Tibial nerve (tissue), 4 donors: ENCODE measurements at regions not wholly inside any gene's neighbourhood (a gene's known extent, or its start where the extent isn't known, plus 50 kb on each side); places are given as distances from the start of the nearest gene placed in this dataset.
"Not testable (repeated sequence)": the region's sequence is repeated elsewhere in the genome, so short reads cannot be mapped to it uniquely, and the experiment has no call there.

Source experiments
- DNase-seq, 2 donors: peaks; one replicate each; pipeline ENCODE4 v3.0.0-alpha.2; 2019; ENCODE audit warnings: low spot score in 2 of 2
- H3K27ac ChIP-seq, 4 donors: fragments of 200-600 bp; sonication (generic) in 3 of 4; one replicate each; pipeline ENCODE4 v1.5.1; 2017 to 2019; ENCODE audit warnings: mild to moderate bottlenecking in 1 of 4
- H3K27me3 ChIP-seq, 2 donors: fragments of 200-600 bp; sonication (generic) in 1 of 2; one replicate each; pipeline versions ENCODE4 v1.5.1 to v1.6.0; 2017 to 2019
- H3K36me3 ChIP-seq, 3 donors: fragments of 200-600 bp; sonication (generic); one replicate each; pipeline ENCODE4 v1.5.1; 2018 to 2019
- H3K4me1 ChIP-seq, 4 donors: fragments of 200-600 bp; sonication (generic) in 3 of 4; one replicate each; pipeline ENCODE4 v1.5.1; 2017 to 2019
- H3K4me3 ChIP-seq, 4 donors: fragments of 200-600 bp; sonication (generic) in 3 of 4; one replicate each; pipeline ENCODE4 v1.5.1; 2017 to 2019; ENCODE audit warnings: mild to moderate bottlenecking in 1 of 4, moderate library complexity in 1 of 4
- H3K9me3 ChIP-seq, 4 donors: fragments of 200-600 bp; sonication (generic) in 3 of 4; one replicate each; pipeline ENCODE4 v1.5.1; 2017 to 2019
- EP300 ChIP-seq, 2 donors: sonication (generic); formaldehyde crosslinking; IDR thresholded peaks; one replicate each; pipeline ENCODE4 v1.6.1; 2017; ENCODE audit warnings: antibody characterized with exemption in 2 of 2, mild to moderate bottlenecking in 1 of 2
- POLR2A ChIP-seq, 2 donors: fragments of 450-650 bp; IDR thresholded peaks; one replicate each; pipeline ENCODE4 v1.6.1; 2017; ENCODE audit warnings: antibody characterized with exemption in 2 of 2, mild to moderate bottlenecking in 2 of 2, moderate library complexity in 2 of 2
- WGBS, 2 donors: methylation state at CpG; one replicate each; pipeline ENCODE4 v1.1.5; 2018; 5-methylcytosine and 5-hydroxymethylcytosine counted together
- TF ChIP-seq, protein P1 (sequence below), 5 experiments: fragments of 200-600 bp in 3 of 5; fragments of 450-650 bp in 2 of 5; sonication (generic) in 3 of 5; IDR thresholded peaks; one replicate each; pipeline ENCODE4 v1.5.1; 2016 to 2019; ENCODE audit warnings: antibody characterized with exemption in 5 of 5, mild to moderate bottlenecking in 3 of 5, moderate library complexity in 2 of 5

DNA sequence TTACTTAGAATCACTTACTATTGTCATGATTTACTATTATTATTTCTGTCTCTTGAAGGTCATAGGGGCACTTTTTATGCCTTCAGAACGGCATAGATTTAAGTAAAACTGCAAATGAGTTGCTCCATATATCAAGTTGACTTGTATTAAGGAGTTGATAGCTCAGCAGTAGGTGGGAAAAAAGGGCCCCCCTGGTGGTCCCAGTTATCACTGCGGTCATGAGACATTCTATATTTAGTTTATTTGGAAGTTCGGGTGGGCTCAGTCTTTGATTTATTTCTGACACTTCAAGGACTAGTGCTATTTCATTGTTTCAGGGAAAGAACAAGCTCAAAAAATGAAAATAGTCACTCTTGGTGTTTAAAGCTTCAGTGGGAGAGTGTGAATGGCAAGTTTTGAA is 159.3 kb downstream of the SLC24A2 start:
- no peaks in the 10 kb centered on the region for H3K27me3 ChIP-seq
- no peak overlapping the region for H3K4me3 ChIP-seq
- 19% methylated on average over 3 of the region's 3 CpGs for WGBS, 2 donors
- no peaks in the 10 kb centered on the region for H3K36me3 ChIP-seq
- H3K9me3 ChIP-seq: no peaks in the 10 kb centered on the region
- DNase-seq: no peak
- H3K4me1 ChIP-seq: no peaks in the 10 kb centered on the region
- TF ChIP-seq EP300 (IDR thresholded peaks at IDR 0.05) (no peak), POLR2A (IDR thresholded peaks at IDR 0.05) (no peak)
- TF ChIP-seq, protein P1, sequence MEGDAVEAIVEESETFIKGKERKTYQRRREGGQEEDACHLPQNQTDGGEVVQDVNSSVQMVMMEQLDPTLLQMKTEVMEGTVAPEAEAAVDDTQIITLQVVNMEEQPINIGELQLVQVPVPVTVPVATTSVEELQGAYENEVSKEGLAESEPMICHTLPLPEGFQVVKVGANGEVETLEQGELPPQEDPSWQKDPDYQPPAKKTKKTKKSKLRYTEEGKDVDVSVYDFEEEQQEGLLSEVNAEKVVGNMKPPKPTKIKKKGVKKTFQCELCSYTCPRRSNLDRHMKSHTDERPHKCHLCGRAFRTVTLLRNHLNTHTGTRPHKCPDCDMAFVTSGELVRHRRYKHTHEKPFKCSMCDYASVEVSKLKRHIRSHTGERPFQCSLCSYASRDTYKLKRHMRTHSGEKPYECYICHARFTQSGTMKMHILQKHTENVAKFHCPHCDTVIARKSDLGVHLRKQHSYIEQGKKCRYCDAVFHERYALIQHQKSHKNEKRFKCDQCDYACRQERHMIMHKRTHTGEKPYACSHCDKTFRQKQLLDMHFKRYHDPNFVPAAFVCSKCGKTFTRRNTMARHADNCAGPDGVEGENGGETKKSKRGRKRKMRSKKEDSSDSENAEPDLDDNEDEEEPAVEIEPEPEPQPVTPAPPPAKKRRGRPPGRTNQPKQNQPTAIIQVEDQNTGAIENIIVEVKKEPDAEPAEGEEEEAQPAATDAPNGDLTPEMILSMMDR (IDR thresholded peaks at IDR 0.05): no peak
- no peak overlapping the region for H3K27ac ChIP-seq

DNA sequence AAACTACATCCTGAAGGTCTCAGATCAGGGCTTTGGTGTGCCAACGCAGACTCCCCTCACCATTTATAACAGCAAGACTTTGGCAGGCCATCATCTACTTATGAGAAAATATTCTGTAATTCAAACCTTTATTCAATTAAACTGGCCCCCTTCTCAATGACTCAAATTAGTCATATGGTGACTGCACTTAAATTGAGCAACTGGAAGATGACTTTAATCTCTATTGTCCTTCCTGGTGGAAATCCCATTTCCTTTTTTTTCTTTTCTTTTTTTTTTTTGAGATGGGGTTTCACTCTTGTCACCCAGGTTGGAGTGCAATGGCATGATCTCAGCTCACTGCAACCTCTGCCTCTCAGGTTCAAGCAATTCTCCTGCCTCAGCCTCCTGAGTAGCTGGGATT is 163.4 kb downstream of the SLC24A2 start:
- 87 to 91% methylated on average over 1 of the region's 1 CpG for WGBS, 2 donors
- H3K4me1 ChIP-seq, H3K27me3 ChIP-seq, H3K27ac ChIP-seq, DNase-seq, H3K36me3 ChIP-seq, H3K4me3 ChIP-seq, H3K9me3 ChIP-seq: not testable (repeated sequence)

DNA sequence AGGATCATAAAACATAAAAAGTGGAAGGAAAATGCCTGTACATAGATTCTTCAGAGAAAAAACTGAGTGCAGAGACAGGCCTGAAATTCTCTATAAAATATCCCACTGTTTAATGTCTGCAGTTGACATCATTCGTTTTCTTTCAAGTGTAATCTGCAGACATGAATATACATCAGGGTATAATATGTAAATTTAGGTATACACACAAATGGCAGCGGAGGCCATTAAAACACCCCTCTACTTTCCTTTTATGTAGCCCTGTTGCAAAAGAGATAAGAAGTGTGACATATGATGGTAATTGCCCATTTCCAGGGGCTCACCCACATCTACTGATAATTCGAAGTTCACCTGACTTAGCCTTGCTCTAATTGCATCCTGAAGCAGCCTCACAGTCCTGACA is 164.3 kb downstream of the SLC24A2 start:
- Histone ChIP-seq H3K4me3 (no peak overlapping the region), H3K27me3 (no peaks in the 10 kb centered on the region), H3K36me3 (no peaks in the 10 kb centered on the region), H3K27ac (no peak overlapping the region), H3K9me3 (no peaks in the 10 kb centered on the region), H3K4me1 (no peaks in the 10 kb centered on the region)
- WGBS, 2 donors: 61 to 71% methylated on average over 3 of the region's 3 CpGs
- DNase-seq: no peak
- TF ChIP-seq, protein P1 (IDR thresholded peaks at IDR 0.05): no peak
- no peak for TF ChIP-seq EP300 (IDR thresholded peaks at IDR 0.05)
- TF ChIP-seq POLR2A (IDR thresholded peaks at IDR 0.05): no peak

DNA sequence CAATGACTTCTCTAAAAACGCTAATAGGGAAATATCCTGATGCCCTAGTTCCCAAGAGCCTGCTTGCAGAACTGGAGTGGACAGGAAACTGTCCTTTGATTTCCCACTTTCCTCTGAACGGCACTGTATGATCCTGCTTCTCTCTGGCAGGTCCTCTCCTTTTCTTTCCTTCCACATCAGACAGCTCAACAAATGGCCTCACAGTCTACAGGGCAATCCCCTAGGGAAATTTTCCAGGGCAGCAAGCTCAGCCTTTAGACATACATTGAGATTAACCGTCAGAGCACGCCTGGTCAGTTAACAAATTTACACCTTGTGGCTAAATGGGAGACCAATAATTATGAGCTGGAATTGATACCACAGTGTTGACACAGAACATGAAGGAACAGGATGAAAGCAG is 164.9 kb downstream of the SLC24A2 start:
- Histone ChIP-seq H3K36me3 (no peaks in the 10 kb centered on the region), H3K4me1 (no peaks in the 10 kb centered on the region), H3K27ac (no peak overlapping the region), H3K4me3 (no peak overlapping the region), H3K27me3 (no peaks in the 10 kb centered on the region), H3K9me3 (no peaks in the 10 kb centered on the region)
- WGBS, 2 donors: 41 to 43% methylated on average over 4 of the region's 4 CpGs
- no peak for DNase-seq
- TF ChIP-seq EP300 (IDR thresholded peaks at IDR 0.05) (no peak), POLR2A (IDR thresholded peaks at IDR 0.05) (no peak)
- TF ChIP-seq, protein P1 (IDR thresholded peaks at IDR 0.05): no peak

DNA sequence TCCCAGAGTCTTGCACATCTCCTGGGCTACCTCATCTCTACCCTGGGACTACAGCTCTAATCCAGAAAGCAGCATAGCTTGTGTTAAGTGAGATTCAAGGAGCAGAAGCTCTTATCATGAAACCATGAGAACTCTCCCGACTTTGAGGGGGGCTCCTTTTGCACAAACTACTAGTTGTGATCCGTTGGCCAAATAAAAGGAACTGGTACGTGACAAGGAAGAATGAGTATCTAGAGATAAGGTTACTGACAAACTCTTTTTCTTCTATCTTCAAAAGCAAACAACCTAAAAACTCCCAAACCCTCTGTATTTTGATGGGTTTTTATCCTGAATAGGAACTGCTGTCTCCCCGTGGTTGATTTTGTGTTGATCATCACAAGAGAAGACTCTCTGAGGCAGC is 168.5 kb downstream of the SLC24A2 start:
- no peak for TF ChIP-seq EP300 (IDR thresholded peaks at IDR 0.05)
- TF ChIP-seq, protein P1 (IDR thresholded peaks at IDR 0.05): no peak
- no peak for TF ChIP-seq POLR2A (IDR thresholded peaks at IDR 0.05)
- Histone ChIP-seq H3K9me3 (no peaks in the 10 kb centered on the region), H3K4me3 (no peak overlapping the region), H3K4me1 (no peaks in the 10 kb centered on the region), H3K27me3 (no peaks in the 10 kb centered on the region), H3K27ac (no peak overlapping the region), H3K36me3 (no peaks in the 10 kb centered on the region)
- DNase-seq: no peak
- WGBS, 2 donors: 76 to 79% methylated on average over 4 of the region's 4 CpGs

DNA sequence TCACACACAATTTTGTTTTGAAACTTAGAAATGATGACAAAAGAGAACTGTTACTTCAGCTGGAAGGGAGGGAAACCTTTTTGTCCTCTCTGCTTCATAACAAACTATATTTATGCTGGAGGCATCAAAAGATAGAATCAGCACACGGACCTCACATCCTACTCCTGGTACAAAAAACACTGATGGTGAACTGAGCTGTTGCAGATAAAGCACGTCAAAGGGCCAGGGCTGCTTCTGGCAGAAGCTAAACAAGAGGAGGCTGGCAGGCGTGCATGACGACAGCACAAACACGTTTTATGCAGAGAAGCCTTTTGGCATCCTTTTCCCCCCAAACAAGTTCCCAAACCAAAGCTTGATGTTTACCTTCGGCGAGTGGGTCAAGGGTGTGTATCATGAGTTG is 169.6 kb downstream of the SLC24A2 start:
- Histone ChIP-seq H3K9me3 (no peaks in the 10 kb centered on the region), H3K4me3 (no peak overlapping the region), H3K36me3 (no peaks in the 10 kb centered on the region), H3K4me1 (no peaks in the 10 kb centered on the region), H3K27me3 (no peaks in the 10 kb centered on the region), H3K27ac (no peak overlapping the region)
- DNase-seq: no peak
- WGBS, 2 donors: 54 to 63% methylated on average over 7 of the region's 7 CpGs
- TF ChIP-seq EP300 (IDR thresholded peaks at IDR 0.05) (no peak), POLR2A (IDR thresholded peaks at IDR 0.05) (no peak)
- TF ChIP-seq, protein P1 (IDR thresholded peaks at IDR 0.05): no peak
